Loucy (cell line): ENCODE measurements at regions not wholly inside any gene's neighbourhood (a gene's known extent, or its start where the extent isn't known, plus 50 kb on each side); places are given as distances from the start of the nearest gene placed in this dataset.

ENCODE experiments used
- H2AFZ ChIP-seq: fragments of 200-600 bp; sonication (generic); 2 replicates; pipeline ENCODE4 v1.6.0; 2016; ENCODE audit warnings: antibody characterized with exemption, mild to moderate bottlenecking, low read length, moderate library complexity
- H3F3A ChIP-seq: fragments of 200-600 bp; 2 replicates; pipeline ENCODE4 v1.6.0; 2016; ENCODE audit warnings: antibody characterized with exemption, low read depth, mild to moderate bottlenecking
- H3K27me3 ChIP-seq: fragments of 200-600 bp; sonication (generic); 2 replicates; pipeline ENCODE4 v1.6.1; 2014; ENCODE audit warnings: low read length, mild to moderate bottlenecking; ENCODE audit not compliant: insufficient read depth, poor library complexity, severe bottlenecking
- H3K36me3 ChIP-seq: fragments of 200-600 bp; sonication (generic); 2 replicates; pipeline ENCODE4 v1.6.1; 2016; ENCODE audit warnings: low read length; ENCODE audit not compliant: insufficient read depth
- H3K4me1 ChIP-seq: fragments of 200-600 bp; sonication (generic); 2 replicates; pipeline ENCODE4 v1.5.1; 2014; ENCODE audit warnings: low read length, mild to moderate bottlenecking; ENCODE audit not compliant: insufficient read depth, poor library complexity, severe bottlenecking
- H3K4me2 ChIP-seq: fragments of 200-600 bp; sonication (generic); 2 replicates; pipeline ENCODE4 v1.6.0; 2014; ENCODE audit warnings: antibody characterized with exemption, low read length, low read depth, mild to moderate bottlenecking; ENCODE audit not compliant: poor library complexity, severe bottlenecking
- H3K4me3 ChIP-seq: fragments of 200-600 bp; sonication (generic); 2 replicates; pipeline ENCODE4 v1.5.1; 2014; ENCODE audit warnings: low read length, mild to moderate bottlenecking, mixed read lengths; ENCODE audit not compliant: poor library complexity, severe bottlenecking
- H3K79me2 ChIP-seq: fragments of 200-600 bp; sonication (generic); 2 replicates; pipeline ENCODE4 v1.6.1; 2014; ENCODE audit warnings: low read length; ENCODE audit not compliant: insufficient read depth
- H3K9ac ChIP-seq: fragments of 200-600 bp; sonication (generic); 2 replicates; pipeline ENCODE4 v1.6.0; 2014; ENCODE audit warnings: mild to moderate bottlenecking, low read depth, low read length, moderate library complexity; ENCODE audit not compliant: poor library complexity, severe bottlenecking
- H3K9me2 ChIP-seq: fragments of 200-600 bp; sonication (generic); replicated peaks from 2 replicates; pipeline ENCODE4 v1.6.1; 2016; ENCODE audit warnings: low read depth, low read length, mixed read lengths
- H3K9me3 ChIP-seq: fragments of 200-600 bp; sonication (generic); 2 replicates; pipeline ENCODE4 v1.6.1; 2014; ENCODE audit warnings: mild to moderate bottlenecking, antibody characterized with exemption, low read length, low read depth; ENCODE audit not compliant: insufficient read depth
- H4K20me1 ChIP-seq: fragments of 200-600 bp; sonication (generic); 2 replicates; pipeline ENCODE4 v1.6.0; 2014; ENCODE audit warnings: antibody characterized with exemption, low read length, mild to moderate bottlenecking; ENCODE audit not compliant: insufficient read depth, poor library complexity, severe bottlenecking
- EZH2phosphoT487 ChIP-seq: fragments of 200-600 bp; IDR thresholded peaks from 2 replicates; pipeline ENCODE4 v1.6.1; 2018; ENCODE audit warnings: antibody characterized with exemption, mild to moderate bottlenecking, moderate library complexity, borderline replicate concordance
- TF ChIP-seq, protein P1 (sequence below): fragments of 200-600 bp; sonication (generic); conservative IDR thresholded peaks from 2 replicates; pipeline ENCODE4 v1.5.1; 2014; ENCODE audit warnings: mild to moderate bottlenecking, antibody characterized with exemption, low read length

DNA sequence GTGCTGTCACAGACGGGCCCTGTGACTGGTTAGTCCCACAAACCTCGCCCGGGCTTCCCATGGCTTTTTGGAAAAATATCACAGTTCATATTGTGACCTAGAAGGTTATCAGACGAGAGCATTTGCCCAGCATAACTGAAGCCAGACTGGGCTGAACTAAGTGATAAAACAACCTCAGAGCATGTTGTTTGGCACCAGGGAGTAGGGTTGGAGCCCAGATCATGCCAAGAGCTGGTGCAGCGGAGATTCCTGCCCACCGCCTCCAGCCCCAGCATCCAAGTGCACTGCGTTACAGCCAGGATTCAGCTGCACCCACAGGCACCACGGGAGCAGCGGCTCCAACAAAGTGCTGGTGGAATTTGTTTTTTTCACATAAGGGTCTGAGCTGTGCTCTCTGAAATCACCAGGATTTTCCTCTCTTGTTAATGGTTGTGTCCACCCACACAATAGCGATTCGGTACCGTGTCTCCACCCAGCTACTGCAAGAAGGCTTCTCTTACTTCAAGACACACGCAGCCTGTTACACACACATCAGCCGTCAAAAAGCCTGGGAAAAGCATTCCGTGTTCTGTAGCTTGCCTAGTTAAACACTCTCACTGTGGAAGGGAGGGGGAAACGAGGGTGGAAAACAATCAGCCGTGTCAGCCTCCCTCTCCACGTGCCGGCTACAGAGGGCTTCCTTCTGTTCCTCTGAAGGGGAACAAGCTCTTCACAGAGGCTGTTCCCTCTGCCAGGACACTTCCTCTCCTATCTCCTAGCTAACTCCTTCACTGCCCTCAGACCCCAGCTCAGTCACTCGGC lies 273.8 kb downstream of the C16orf95 start:
- Histone ChIP-seq H3K9me3 (no peaks in the 10 kb centered on the region), H3K27me3 (no peaks in the 10 kb centered on the region), H4K20me1 (no peaks in the 10 kb centered on the region), H3K9ac (no peak overlapping the region), H3K4me1 (no peaks in the 10 kb centered on the region), H3K4me3 (no peak overlapping the region), H3K9me2 (no peaks in the 10 kb centered on the region), H3K79me2 (no peaks in the 10 kb centered on the region), H3F3A (no peaks in the 10 kb centered on the region), H3K36me3 (no peaks in the 10 kb centered on the region), H3K4me2 (no peak overlapping the region), H2AFZ (no peak overlapping the region)
- no peak for TF ChIP-seq EZH2phosphoT487
- TF ChIP-seq, protein P1, sequence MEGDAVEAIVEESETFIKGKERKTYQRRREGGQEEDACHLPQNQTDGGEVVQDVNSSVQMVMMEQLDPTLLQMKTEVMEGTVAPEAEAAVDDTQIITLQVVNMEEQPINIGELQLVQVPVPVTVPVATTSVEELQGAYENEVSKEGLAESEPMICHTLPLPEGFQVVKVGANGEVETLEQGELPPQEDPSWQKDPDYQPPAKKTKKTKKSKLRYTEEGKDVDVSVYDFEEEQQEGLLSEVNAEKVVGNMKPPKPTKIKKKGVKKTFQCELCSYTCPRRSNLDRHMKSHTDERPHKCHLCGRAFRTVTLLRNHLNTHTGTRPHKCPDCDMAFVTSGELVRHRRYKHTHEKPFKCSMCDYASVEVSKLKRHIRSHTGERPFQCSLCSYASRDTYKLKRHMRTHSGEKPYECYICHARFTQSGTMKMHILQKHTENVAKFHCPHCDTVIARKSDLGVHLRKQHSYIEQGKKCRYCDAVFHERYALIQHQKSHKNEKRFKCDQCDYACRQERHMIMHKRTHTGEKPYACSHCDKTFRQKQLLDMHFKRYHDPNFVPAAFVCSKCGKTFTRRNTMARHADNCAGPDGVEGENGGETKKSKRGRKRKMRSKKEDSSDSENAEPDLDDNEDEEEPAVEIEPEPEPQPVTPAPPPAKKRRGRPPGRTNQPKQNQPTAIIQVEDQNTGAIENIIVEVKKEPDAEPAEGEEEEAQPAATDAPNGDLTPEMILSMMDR = no peak

DNA sequence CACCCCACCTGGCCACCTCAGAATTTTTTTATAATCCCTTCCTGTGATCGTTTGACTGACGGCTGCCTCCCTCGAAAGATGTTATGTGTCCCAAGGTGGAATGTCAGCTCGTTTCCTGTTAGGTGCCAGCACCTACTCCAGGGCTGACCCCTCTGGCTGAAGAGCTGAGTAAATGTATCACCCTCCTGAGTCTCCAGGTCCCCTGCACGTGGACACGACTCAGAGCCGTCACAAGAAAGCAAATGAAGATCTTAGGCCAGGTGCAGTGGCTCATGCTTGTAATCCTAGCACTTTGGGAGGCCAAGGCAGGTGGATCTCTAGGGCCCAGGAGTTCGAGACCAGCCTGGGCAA lies 273.2 kb downstream of the C16orf95 start:
- Histone ChIP-seq H3K4me2 (no peak overlapping the region), H3F3A (no peaks in the 10 kb centered on the region), H3K9me3 (no peaks in the 10 kb centered on the region), H4K20me1 (no peaks in the 10 kb centered on the region), H3K79me2 (no peaks in the 10 kb centered on the region), H3K4me1 (no peaks in the 10 kb centered on the region), H2AFZ (no peak overlapping the region), H3K27me3 (no peaks in the 10 kb centered on the region), H3K9ac (no peak overlapping the region), H3K9me2 (no peaks in the 10 kb centered on the region), H3K4me3 (no peak overlapping the region), H3K36me3 (no peaks in the 10 kb centered on the region)
- no peak for TF ChIP-seq EZH2phosphoT487

DNA sequence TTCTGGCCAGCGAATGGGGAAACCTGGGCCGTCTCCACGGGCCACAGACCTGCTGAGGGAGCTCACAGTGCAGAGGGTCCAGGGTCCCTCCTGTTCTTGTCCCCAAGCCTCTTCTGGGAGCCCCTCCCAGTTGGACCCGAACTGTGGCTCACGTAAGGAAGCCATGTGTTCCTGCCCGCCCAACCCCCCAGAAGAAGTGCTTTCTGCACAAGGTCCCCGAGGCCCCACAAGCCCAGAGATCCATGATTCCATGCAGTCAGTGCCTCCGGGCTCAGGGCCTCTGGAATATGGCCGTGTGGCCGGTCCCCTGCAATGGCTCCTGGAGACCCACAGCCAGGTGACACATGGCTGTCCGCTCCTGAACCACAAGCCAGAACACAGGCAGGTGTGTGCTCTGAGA lies 272.4 kb downstream of the C16orf95 start:
- Histone ChIP-seq H3K79me2 (no peaks in the 10 kb centered on the region), H3K4me1 (no peaks in the 10 kb centered on the region), H3K4me2 (no peak overlapping the region), H3K36me3 (no peaks in the 10 kb centered on the region), H2AFZ (no peak overlapping the region), H3K9me3 (no peaks in the 10 kb centered on the region), H3K27me3 (no peaks in the 10 kb centered on the region), H3F3A (no peaks in the 10 kb centered on the region), H4K20me1 (no peaks in the 10 kb centered on the region), H3K4me3 (no peak overlapping the region), H3K9me2 (no peaks in the 10 kb centered on the region), H3K9ac (no peak overlapping the region)
- TF ChIP-seq, protein P1 = no peak
- TF ChIP-seq EZH2phosphoT487 = no peak
